HCT116 (cell line): ENCODE measurements at regions not wholly inside any gene's neighbourhood (a gene's known extent, or its start where the extent isn't known, plus 50 kb on each side); places are given as distances from the start of the nearest gene placed in this dataset.

Source experiments
- ATAC-seq: fragments of 200-7000 bp; cut with Tn5 transposase; 2 replicates; pipeline ENCODE4 v1.9.1; 2020; ENCODE audit warnings: mild to moderate bottlenecking, moderate library complexity
- BruUV-seq: library from RNA; stranded (reverse); fragments of 400-500 nt; replicated peaks from 2 replicates; lab custom pipeline; 2021; lab: Mats Ljungman, UMichigan
- CTCF ChIA-PET: fragments of 300-600 bp; sonication (Branson Sonifier 250); formaldehyde crosslinking; loops from one replicate; lab custom pipeline; 2021; ENCODE audit warnings: antibody characterized with exemption; lab: Charles Lee
- POLR2A ChIA-PET: fragments of 300-600, 350-600 bp; sonication (Branson Sonifier 250); formaldehyde crosslinking; loops from one replicate; lab custom pipeline; 2021; ENCODE audit warnings: antibody characterized with exemption; lab: Charles Lee
- RAD21 ChIA-PET, 2 experiments: fragments of 300-600 bp; sonication (Branson Sonifier 250); formaldehyde crosslinking; loops; one replicate each; lab custom pipeline; 2023; ENCODE audit warnings: low total read pairs in 2 of 2; ENCODE audit not compliant: uncharacterized antibody in 2 of 2, unreplicated experiment in 2 of 2, low non-redundant PET in 1 of 2; lab: Charles Lee
- DNase-seq: peaks from one replicate; pipeline ENCODE4 v3.0.0-alpha.2; 2010; ENCODE audit warnings: low read depth, low spot score
- H2AFZ ChIP-seq: fragments of 200-600 bp; shearing (Covaris generic), sonication (generic); 2 replicates; pipeline ENCODE4 v1.6.1; 2017; ENCODE audit warnings: low read depth, mixed run types, mixed read lengths, antibody characterized with exemption, low read length; ENCODE audit not compliant: poor library complexity, severe bottlenecking
- H3K27ac ChIP-seq: 2 replicates; pipeline ENCODE4 v1.5.1; 2012; ENCODE audit warnings: low read depth, low read length
- H3K27me3 ChIP-seq: fragments of 200-600 bp; sonication (generic); 2 replicates; pipeline ENCODE4 v1.6.1; 2016; ENCODE audit warnings: mixed run types, low read length, mixed read lengths; ENCODE audit not compliant: insufficient read depth
- H3K36me3 ChIP-seq, 2 experiments: fragments of 200-500 bp in 1 of 2; fragments of 200-600 bp in 1 of 2; sonication (Bioruptor generic) in 1 of 2; sonication (generic) in 1 of 2; 2 replicates each; pipeline versions ENCODE4 v1.5.1 to v1.6.1; 2014 to 2016; ENCODE audit warnings: low read length in 2 of 2, inconsistent platforms in 1 of 2, mixed read lengths in 1 of 2, mixed run types in 1 of 2; ENCODE audit not compliant: insufficient read depth in 2 of 2, control insufficient read depth in 1 of 2
- H3K4me1 ChIP-seq, 2 experiments: fragments of 200-600 bp in 1 of 2; sonication (generic) in 1 of 2; 2 replicates each; pipeline versions ENCODE4 v1.5.1 to v1.6.1; 2012 to 2017; ENCODE audit warnings: low read length in 2 of 2, inconsistent platforms in 1 of 2, mild to moderate bottlenecking in 1 of 2, mixed read lengths in 1 of 2, mixed run types in 1 of 2, moderate library complexity in 1 of 2; ENCODE audit not compliant: insufficient read depth in 2 of 2, control insufficient read depth in 1 of 2
- H3K4me2 ChIP-seq: fragments of 200-600 bp; sonication (generic); 2 replicates; pipeline ENCODE4 v1.6.1; 2017; ENCODE audit warnings: mixed run types, low read length, mixed read lengths
- H3K4me3 ChIP-seq, 2 experiments: fragments of 200-600 bp in 1 of 2; sonication (generic) in 1 of 2; replicated peaks in 1 of 2; 2 replicates each; pipeline ENCODE4 v1.5.1; 2011 to 2016; ENCODE audit warnings: low read length in 2 of 2, control low read depth in 1 of 2, low read depth in 1 of 2, mild to moderate bottlenecking in 1 of 2, mixed read lengths in 1 of 2, mixed run types in 1 of 2
- H3K79me2 ChIP-seq: fragments of 200-600 bp; sonication (generic); 2 replicates; pipeline ENCODE4 v1.6.1; 2017; ENCODE audit warnings: mild to moderate bottlenecking, mixed run types, low read length, moderate library complexity, mixed read lengths; ENCODE audit not compliant: insufficient read depth
- H3K9ac ChIP-seq: fragments of 200-600 bp; sonication (generic); 2 replicates; pipeline ENCODE4 v1.6.1; 2016; ENCODE audit warnings: low read length, mixed read lengths
- H3K9me2 ChIP-seq: fragments of 200-600 bp; sonication (generic), shearing (Covaris generic); 2 replicates; pipeline ENCODE4 v1.6.1; 2017; ENCODE audit warnings: mixed run types, mild to moderate bottlenecking, moderate library complexity; ENCODE audit not compliant: insufficient read depth
- H3K9me3 ChIP-seq, 2 experiments: fragments of 200-500 bp in 1 of 2; fragments of 200-600 bp in 1 of 2; sonication (Bioruptor generic) in 1 of 2; sonication (generic) in 1 of 2; 2 replicates each; pipeline ENCODE4 v1.6.1; 2014 to 2017; ENCODE audit warnings: low read length in 2 of 2, mixed read lengths in 2 of 2, inconsistent platforms in 1 of 2, low read depth in 1 of 2, mild to moderate bottlenecking in 1 of 2, mixed run types in 1 of 2, moderate library complexity in 1 of 2; ENCODE audit not compliant: control insufficient read depth in 1 of 2, insufficient read depth in 1 of 2
- H4K20me1 ChIP-seq: fragments of 200-600 bp; sonication (generic), shearing (Covaris generic); 2 replicates; pipeline ENCODE4 v1.6.1; 2017; ENCODE audit warnings: mixed run types, mild to moderate bottlenecking, moderate library complexity; ENCODE audit not compliant: insufficient read depth
- ATF3 ChIP-seq: IDR thresholded peaks from 2 replicates; pipeline ENCODE4 v1.6.1; 2012
- CBX3 ChIP-seq: IDR thresholded peaks from 2 replicates; pipeline ENCODE4 v1.6.1; 2012; ENCODE audit warnings: low read depth
- ELF1 ChIP-seq: IDR thresholded peaks from 2 replicates; pipeline ENCODE4 v1.6.1; 2012; ENCODE audit warnings: low read depth, borderline replicate concordance
- EZH2 ChIP-seq: fragments of 200-600 bp; sonication (generic); IDR thresholded peaks from 2 replicates; pipeline ENCODE4 v1.6.1; 2017; ENCODE audit warnings: antibody characterized with exemption, mixed run types
- FOSL1 ChIP-seq: IDR thresholded peaks from 2 replicates; pipeline ENCODE4 v1.6.1; 2012; ENCODE audit warnings: low read depth
- POLR2A ChIP-seq: IDR thresholded peaks from 2 replicates; pipeline ENCODE4 v1.7.0; 2011; ENCODE audit warnings: borderline replicate concordance; ENCODE audit not compliant: insufficient read depth, insufficient read length; ENCODE audit errors: extremely low read depth
- SIN3A ChIP-seq: IDR thresholded peaks from 2 replicates; pipeline ENCODE4 v1.6.1; 2012; ENCODE audit warnings: low read depth
- ZNF274 ChIP-seq: fragments of 200-500 bp; sonication (Bioruptor generic); IDR thresholded peaks from 2 replicates; pipeline ENCODE4 v1.6.1; 2014; ENCODE audit warnings: mild to moderate bottlenecking, low read depth, low read length, inconsistent platforms
- intact Hi-C: fragments of 100-400 bp; cut with micrococcal nuclease; formaldehyde crosslinking; loops from 2 replicates; pipeline ENCODE4 v1.10.0; 2022

- RAD21 ChIA-PET: no interaction called here
- Histone ChIP-seq H2AFZ (no peak overlapping the region), H3K36me3 (no peaks in the 10 kb centered on the region), H3K9me2 (no peaks in the 10 kb centered on the region), H4K20me1 (no peaks in the 10 kb centered on the region), H3K27me3 (no peaks in the 10 kb centered on the region), H3K4me3 (no peak overlapping the region), H3K4me1 (no peaks in the 10 kb centered on the region), H3K9ac (no peak overlapping the region), H3K27ac (no peak overlapping the region), H3K4me2 (no peak overlapping the region), H3K79me2 (no peaks in the 10 kb centered on the region), H3K9me3 (no peaks in the 10 kb centered on the region)
- no peak for ATAC-seq
- intact Hi-C loops: no loop called here
- CTCF ChIA-PET: no interaction called here
- DNase-seq: no peak
- POLR2A ChIA-PET: no interaction called here
- BruUV-seq: no TSS peak
- TF ChIP-seq CBX3: no peak
- TF ChIP-seq ZNF274: no peak
- no peak for TF ChIP-seq SIN3A
- TF ChIP-seq EZH2: no peak
- no peak for TF ChIP-seq FOSL1
- no peak for TF ChIP-seq ATF3
Observed at GRCh38 chr15:29601811-29602210, 220.5 kb downstream of the TJP1 start.

GRCh38 chr15:29600262-29600661 is 222.0 kb downstream of the TJP1 start:
- no peaks in the 10 kb centered on the region for H3K27me3 ChIP-seq
- no peak overlapping the region for H3K4me2 ChIP-seq
- H2AFZ ChIP-seq: no peak overlapping the region
- TF ChIP-seq POLR2A (no peak), ELF1 (no peak)
- no peak for DNase-seq
- H3K4me1 ChIP-seq: no peaks in the 10 kb centered on the region
- no peaks in the 10 kb centered on the region for H3K9me3 ChIP-seq
- CTCF ChIA-PET: no interaction called here
- POLR2A ChIA-PET: no interaction called here
- intact Hi-C loops: no loop called here
- no peaks in the 10 kb centered on the region for H3K36me3 ChIP-seq
- H4K20me1 ChIP-seq: no peaks in the 10 kb centered on the region
- H3K27ac ChIP-seq: no peak overlapping the region
- RAD21 ChIA-PET: no interaction called here
- H3K79me2 ChIP-seq: no peaks in the 10 kb centered on the region
- ATAC-seq: no peak
- no peak overlapping the region for H3K4me3 ChIP-seq
- BruUV-seq: no TSS peak
- no peak overlapping the region for H3K9ac ChIP-seq
- no peaks in the 10 kb centered on the region for H3K9me2 ChIP-seq
